IMR-90 (cell line): ENCODE measurements at regions not wholly inside any gene's neighbourhood (a gene's known extent, or its start where the extent isn't known, plus 50 kb on each side); places are given as distances from the start of the nearest gene placed in this dataset.

Experiments used
- CEBPB ChIP-seq: IDR thresholded peaks from 2 replicates; pipeline ENCODE4 v1.6.1; 2012; ENCODE audit warnings: low read depth, low read length, improper control_type of control experiment
- MAZ ChIP-seq: IDR thresholded peaks from 2 replicates; pipeline ENCODE4 v1.6.1; 2012; ENCODE audit warnings: low read depth, mild to moderate bottlenecking, low read length, improper control_type of control experiment, moderate library complexity, borderline replicate concordance
- RAD21 ChIP-seq: IDR thresholded peaks from 2 replicates; pipeline ENCODE4 v1.6.1; 2012; ENCODE audit warnings: low read length, improper control_type of control experiment
- TF ChIP-seq, protein P1 (sequence below): conservative IDR thresholded peaks from 2 replicates; pipeline ENCODE4 v1.5.1; 2012; ENCODE audit warnings: mild to moderate bottlenecking, low read depth, low read length, improper control_type of control experiment

GRCh38 chr9:115482747-115483146, 364.8 kb upstream of the TNC start:
- TF ChIP-seq CEBPB, result no peak
- TF ChIP-seq, protein P1, sequence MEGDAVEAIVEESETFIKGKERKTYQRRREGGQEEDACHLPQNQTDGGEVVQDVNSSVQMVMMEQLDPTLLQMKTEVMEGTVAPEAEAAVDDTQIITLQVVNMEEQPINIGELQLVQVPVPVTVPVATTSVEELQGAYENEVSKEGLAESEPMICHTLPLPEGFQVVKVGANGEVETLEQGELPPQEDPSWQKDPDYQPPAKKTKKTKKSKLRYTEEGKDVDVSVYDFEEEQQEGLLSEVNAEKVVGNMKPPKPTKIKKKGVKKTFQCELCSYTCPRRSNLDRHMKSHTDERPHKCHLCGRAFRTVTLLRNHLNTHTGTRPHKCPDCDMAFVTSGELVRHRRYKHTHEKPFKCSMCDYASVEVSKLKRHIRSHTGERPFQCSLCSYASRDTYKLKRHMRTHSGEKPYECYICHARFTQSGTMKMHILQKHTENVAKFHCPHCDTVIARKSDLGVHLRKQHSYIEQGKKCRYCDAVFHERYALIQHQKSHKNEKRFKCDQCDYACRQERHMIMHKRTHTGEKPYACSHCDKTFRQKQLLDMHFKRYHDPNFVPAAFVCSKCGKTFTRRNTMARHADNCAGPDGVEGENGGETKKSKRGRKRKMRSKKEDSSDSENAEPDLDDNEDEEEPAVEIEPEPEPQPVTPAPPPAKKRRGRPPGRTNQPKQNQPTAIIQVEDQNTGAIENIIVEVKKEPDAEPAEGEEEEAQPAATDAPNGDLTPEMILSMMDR, result no peak
- TF ChIP-seq RAD21, result no peak
- no peak for TF ChIP-seq MAZ
